IMR-90 (cell line): ENCODE measurements at regions not wholly inside any gene's neighbourhood (a gene's known extent, or its start where the extent isn't known, plus 50 kb on each side); places are given as distances from the start of the nearest gene placed in this dataset.

ENCODE experiments used
- ATAC-seq: fragments of 200-7000 bp; cut with Tn5 transposase; 2 replicates; pipeline ENCODE4 v1.9.1; 2020; ENCODE audit warnings: low read depth, mild to moderate bottlenecking, moderate library complexity
- BruUV-seq: library from RNA; stranded (reverse); fragments of 400-500 nt; replicated peaks from 2 replicates; lab custom pipeline; 2021; lab: Mats Ljungman, UMichigan
- CTCF ChIA-PET: fragments of 300-600 bp; formaldehyde crosslinking; extraction: SDS; loops from one replicate; lab custom pipeline; 2021; ENCODE audit warnings: antibody characterized with exemption; lab: Yijun Ruan, JAX
- POLR2A ChIA-PET: fragments of 300-600 bp; sonication (Branson Sonifier 250); formaldehyde crosslinking; loops from one replicate; lab custom pipeline; 2022; ENCODE audit warnings: antibody characterized with exemption; ENCODE audit not compliant: unreplicated experiment; lab: Charles Lee
- DNase-seq: peaks from one replicate; pipeline ENCODE4 v3.0.0; 2013
- H2AFZ ChIP-seq: replicated peaks from 2 replicates; pipeline ENCODE3; 2013; ENCODE audit warnings: low read length, mild to moderate bottlenecking; ENCODE audit not compliant: poor library complexity
- H2AK5ac ChIP-seq: 2 replicates; pipeline ENCODE4 v1.6.1; 2013; ENCODE audit warnings: low read depth, low read length, inconsistent platforms
- H2AK9ac ChIP-seq: replicated peaks from 2 replicates; pipeline ENCODE3; 2013; ENCODE audit warnings: mild to moderate bottlenecking, low read depth, low read length, moderate library complexity; ENCODE audit not compliant: poor library complexity
- H2BK120ac ChIP-seq: 2 replicates; pipeline ENCODE4 v1.6.1; 2013; ENCODE audit warnings: low read depth, low read length, inconsistent platforms
- H2BK15ac ChIP-seq: 3 replicates; pipeline ENCODE4 v1.6.1; 2013; ENCODE audit warnings: low read depth, low read length, inconsistent platforms
- H2BK20ac ChIP-seq: 2 replicates; pipeline ENCODE4 v1.6.1; 2013; ENCODE audit warnings: low read depth, mild to moderate bottlenecking, inconsistent platforms, low read length, moderate library complexity
- H2BK5ac ChIP-seq: 2 replicates; pipeline ENCODE4 v1.6.1; 2013; ENCODE audit warnings: mild to moderate bottlenecking, low read depth, low read length, inconsistent platforms; ENCODE audit not compliant: poor library complexity, severe bottlenecking
- H3K14ac ChIP-seq: replicated peaks from 2 replicates; pipeline ENCODE4 v1.6.1; 2013; ENCODE audit warnings: low read depth, low read length, inconsistent platforms
- H3K18ac ChIP-seq: 2 replicates; pipeline ENCODE4 v1.6.1; 2013; ENCODE audit warnings: low read depth, low read length, control low read depth
- H3K23ac ChIP-seq: 2 replicates; pipeline ENCODE4 v1.6.1; 2013; ENCODE audit warnings: low read depth, low read length, inconsistent platforms
- H3K27ac ChIP-seq: 2 replicates; pipeline ENCODE4 v1.5.1; 2013; ENCODE audit warnings: mild to moderate bottlenecking, control low read depth, low read length; ENCODE audit not compliant: insufficient read depth
- H3K27me3 ChIP-seq: 2 replicates; pipeline ENCODE4 v1.6.1; 2013; ENCODE audit warnings: low read length; ENCODE audit not compliant: control insufficient read depth, insufficient read depth
- H3K36me3 ChIP-seq: 2 replicates; pipeline ENCODE4 v1.6.1; 2013; ENCODE audit warnings: low read length, mixed read lengths; ENCODE audit not compliant: control insufficient read depth, insufficient read depth
- H3K4ac ChIP-seq: 2 replicates; pipeline ENCODE4 v1.6.1; 2013; ENCODE audit warnings: low read depth, low read length, inconsistent platforms
- H3K4me1 ChIP-seq: 2 replicates; pipeline ENCODE4 v1.6.1; 2013; ENCODE audit warnings: low read length, mixed read lengths; ENCODE audit not compliant: control insufficient read depth, insufficient read depth
- H3K4me2 ChIP-seq: 2 replicates; pipeline ENCODE4 v1.6.1; 2013; ENCODE audit warnings: low read depth, mild to moderate bottlenecking, control low read depth, low read length, moderate library complexity
- H3K4me3 ChIP-seq: 2 replicates; pipeline ENCODE4 v1.5.1; 2013; ENCODE audit warnings: low read depth, mild to moderate bottlenecking, control low read depth, low read length, moderate library complexity; ENCODE audit not compliant: insufficient read depth
- H3K56ac ChIP-seq: 2 replicates; pipeline ENCODE4 v1.6.1; 2013; ENCODE audit warnings: low read length, inconsistent platforms; ENCODE audit not compliant: insufficient read depth; ENCODE audit errors: extremely low read depth
- H3K79me1 ChIP-seq, 2 experiments: 2 replicates each; pipeline ENCODE4 v1.6.1; 2013; ENCODE audit warnings: low read length in 2 of 2, inconsistent platforms in 1 of 2, low read depth in 1 of 2
- H3K9ac ChIP-seq: 2 replicates; pipeline ENCODE4 v1.6.1; 2013; ENCODE audit warnings: low read depth, low read length, control low read depth
- H3K9me1 ChIP-seq: 2 replicates; pipeline ENCODE4 v1.6.1; 2013; ENCODE audit warnings: low read length, inconsistent platforms; ENCODE audit not compliant: insufficient read depth
- H3K9me3 ChIP-seq: 2 replicates; pipeline ENCODE4 v1.6.1; 2013; ENCODE audit warnings: low read length; ENCODE audit not compliant: control insufficient read depth, insufficient read depth
- H4K20me1 ChIP-seq: 2 replicates; pipeline ENCODE4 v1.6.1; 2013; ENCODE audit warnings: low read length, inconsistent platforms; ENCODE audit not compliant: insufficient read depth
- H4K5ac ChIP-seq: 2 replicates; pipeline ENCODE4 v1.6.1; 2013; ENCODE audit warnings: mild to moderate bottlenecking, low read depth, low read length, control low read depth
- H4K8ac ChIP-seq, 2 experiments: 2 replicates each; pipeline ENCODE4 v1.6.1; 2013; ENCODE audit warnings: low read depth in 2 of 2, low read length in 2 of 2, control low read depth in 1 of 2, inconsistent platforms in 1 of 2
- H4K91ac ChIP-seq: 2 replicates; pipeline ENCODE4 v1.6.1; 2013; ENCODE audit warnings: low read depth, low read length, inconsistent platforms; ENCODE audit not compliant: insufficient read depth
- CEBPB ChIP-seq: IDR thresholded peaks from 2 replicates; pipeline ENCODE4 v1.6.1; 2012; ENCODE audit warnings: low read depth, low read length, improper control_type of control experiment
- CHD1 ChIP-seq: IDR thresholded peaks from 2 replicates; pipeline ENCODE4 v1.6.1; 2012; ENCODE audit warnings: low read depth, low read length, improper control_type of control experiment
- MAFK ChIP-seq: IDR thresholded peaks from 2 replicates; pipeline ENCODE4 v1.6.1; 2012; ENCODE audit warnings: low read depth, low read length, improper control_type of control experiment
- NFE2L2 ChIP-seq: fragments of 150-350 bp; IDR thresholded peaks from 2 replicates; pipeline ENCODE4 v1.6.1; 2016; ENCODE audit warnings: low read depth, mild to moderate bottlenecking, low read length
- WGBS, 2 experiments: methylation state at CpG; one replicate each; pipeline versions ENCODE4 v1.1.5 to v1.1.7; 2013; ENCODE audit warnings: missing lambda C conversion rate in 2 of 2; ENCODE audit not compliant: insufficient read length in 1 of 2; ENCODE audit errors: extremely low coverage in 2 of 2; 5-methylcytosine and 5-hydroxymethylcytosine counted together
- dilution Hi-C: fragments of 300-500 bp; cut with HindIII; formaldehyde crosslinking; loops from one replicate; pipeline ENCODE4 v1.14.3; 2018; ENCODE audit warnings: low sequenced_read_pairs; ENCODE audit not compliant: unreplicated experiment
- in situ Hi-C: fragments of 300-500 bp; cut with MboI; formaldehyde crosslinking; loops from 3 replicates; pipeline ENCODE4 v1.14.3; 2019; ENCODE audit warnings: low sequenced_read_pairs, inconsistent platforms, mixed read lengths
- intact Hi-C: fragments of 100-400 bp; cut with micrococcal nuclease; formaldehyde crosslinking; loops from 2 replicates; pipeline ENCODE4 v1.10.0; 2022

DNA sequence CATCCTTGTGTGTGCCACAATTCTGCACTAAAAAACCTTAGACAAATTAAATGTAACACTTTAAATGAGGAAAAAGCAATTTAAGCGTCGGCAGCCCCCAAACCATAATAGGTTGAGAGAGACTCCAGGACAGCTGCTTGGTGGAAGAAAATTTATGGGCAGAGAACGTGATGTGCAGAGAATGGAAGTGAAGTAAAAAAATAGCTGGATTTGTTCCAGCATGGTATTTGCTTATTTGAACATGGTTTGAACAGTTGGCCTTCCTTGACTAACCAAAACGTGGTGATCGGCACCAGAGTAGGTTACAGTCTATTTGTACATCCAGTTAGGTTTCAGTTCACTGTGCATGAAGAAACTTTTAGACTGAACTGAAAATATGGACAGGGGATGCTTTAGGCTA is 343.0 kb upstream of the CPEB2 start:
- H3K36me3 ChIP-seq: no peaks in the 10 kb centered on the region
- H4K91ac ChIP-seq: no peak overlapping the region
- no peak for ATAC-seq
- no peak overlapping the region for H2BK120ac ChIP-seq
- no peak overlapping the region for H4K8ac ChIP-seq
- H4K5ac ChIP-seq: no peak overlapping the region
- no peak overlapping the region for H3K18ac ChIP-seq
- H2BK5ac ChIP-seq: no peak overlapping the region
- H2AFZ ChIP-seq: no peak overlapping the region
- no peaks in the 10 kb centered on the region for H3K79me1 ChIP-seq
- in situ Hi-C loops (no loop called here), dilution Hi-C loops (no loop called here), intact Hi-C loops (no loop called here)
- no peaks in the 10 kb centered on the region for H4K20me1 ChIP-seq
- no peak overlapping the region for H3K23ac ChIP-seq
- no peak overlapping the region for H3K4me3 ChIP-seq
- H3K27me3 ChIP-seq: no peaks in the 10 kb centered on the region
- H3K4me2 ChIP-seq: no peak overlapping the region
- no TSS peak for BruUV-seq
- no peak overlapping the region for H3K14ac ChIP-seq
- H3K56ac ChIP-seq: no peak overlapping the region
- H3K4me1 ChIP-seq: no peaks in the 10 kb centered on the region
- no peak for DNase-seq
- H2AK5ac ChIP-seq: no peak overlapping the region
- CTCF ChIA-PET: no interaction called here
- no peak overlapping the region for H2BK15ac ChIP-seq
- H2AK9ac ChIP-seq: no peak overlapping the region
- no peak overlapping the region for H3K27ac ChIP-seq
- H3K9me3 ChIP-seq: no peaks in the 10 kb centered on the region; the same call in 1 of the 2 replicates
- H3K9me1 ChIP-seq: no peaks in the 10 kb centered on the region
- POLR2A ChIA-PET: no interaction called here
- H3K9ac ChIP-seq: no peak overlapping the region
- no peak overlapping the region for H3K4ac ChIP-seq
- H2BK20ac ChIP-seq: no peak overlapping the region
- TF ChIP-seq CHD1: no peak
- TF ChIP-seq CEBPB: no peak
- no peak for TF ChIP-seq NFE2L2
- no peak for TF ChIP-seq MAFK
- WGBS, 2 experiments: no CpG with 5 or more reads among the region's 5 CpGs
